ENCODE measurements at regions not wholly inside any gene's neighbourhood (a gene's known extent, or its start where the extent isn't known, plus 50 kb on each side); places are given as distances from the start of the nearest gene placed in this dataset.

GRCh38 chr10:42952931-42953683, 123.8 kb upstream of the RET start:
- DNase-seq = no peak

GRCh38 chr10:42953684-42954674, 122.9 kb upstream of the RET start:
- DNase-seq = no peak

GRCh38 chr10:42954766-42955492, 121.9 kb upstream of the RET start:
- DNase-seq = no peak

GRCh38 chr10:42955493-42955889, 121.4 kb upstream of the RET start:
- no peak for DNase-seq

- no peak for DNase-seq
Measured at GRCh38 chr10:42956045-42956444, 120.8 kb upstream of the RET start.

GRCh38 chr10:42958142-42958868, 118.6 kb upstream of the RET start:
- no peak for DNase-seq

GRCh38 chr10:42959833-42960232, 117.0 kb upstream of the RET start:
- no peak for DNase-seq

- DNase-seq = no peak
Measured at GRCh38 chr10:42960491-42960990, 116.3 kb upstream of the RET start.

- no peak for DNase-seq
Measured at GRCh38 chr10:42960991-42961795, 115.7 kb upstream of the RET start.

GRCh38 chr10:42961796-42962109, 115.1 kb upstream of the RET start:
- no peak for DNase-seq

GRCh38 chr10:42962110-42962901, 114.6 kb upstream of the RET start:
- no peak for DNase-seq

- no peak for DNase-seq
Measured at GRCh38 chr10:42962902-42963231, 114.0 kb upstream of the RET start.

GRCh38 chr10:42963312-42963711, 113.6 kb upstream of the RET start:
- no peak for DNase-seq

GRCh38 chr10:42969147-42969546, 107.7 kb upstream of the RET start:
- no peak for DNase-seq

- no peak for DNase-seq
Measured at GRCh38 chr10:42969909-42970308, 107.0 kb upstream of the RET start.

GRCh38 chr10:42970451-42971250, 106.2 kb upstream of the RET start:
- DNase-seq = no peak

- no peak for DNase-seq
Measured at GRCh38 chr10:42971251-42971599, 105.6 kb upstream of the RET start.

GRCh38 chr10:42972946-42973345, 103.9 kb upstream of the RET start:
- no peak for DNase-seq

GRCh38 chr10:42973411-42973810, 103.5 kb upstream of the RET start:
- no peak for DNase-seq

All from NCI-H774 (cell line).